MG63 (cell line): ENCODE measurements at regions not wholly inside any gene's neighbourhood (a gene's known extent, or its start where the extent isn't known, plus 50 kb on each side); places are given as distances from the start of the nearest gene placed in this dataset.

Source experiments
- DNase-seq: peaks from one replicate; pipeline ENCODE4 v3.0.0-alpha.2; 2020
- H3K27me3 ChIP-seq: fragments of 250-450 bp; sonication (Bioruptor Pico); 2 replicates; pipeline ENCODE4 v1.5.1; 2020; ENCODE audit warnings: mild to moderate bottlenecking, moderate library complexity
- H3K36me3 ChIP-seq: fragments of 250-450 bp; sonication (Bioruptor Pico); 2 replicates; pipeline ENCODE4 v1.5.1; 2020; ENCODE audit warnings: mild to moderate bottlenecking, moderate library complexity
- H3K4me3 ChIP-seq: fragments of 250-450 bp; sonication (Bioruptor Pico); 2 replicates; pipeline ENCODE4 v1.5.1; 2020; ENCODE audit warnings: mild to moderate bottlenecking, moderate library complexity
- H3K9me3 ChIP-seq: fragments of 250-450 bp; sonication (Bioruptor Pico); 2 replicates; pipeline ENCODE4 v1.5.1; 2020; ENCODE audit warnings: mild to moderate bottlenecking, moderate library complexity

- no peaks in the 10 kb centered on the region for H3K27me3 ChIP-seq
- H3K9me3 ChIP-seq = no peaks in the 10 kb centered on the region
- no peak overlapping the region for H3K4me3 ChIP-seq
- DNase-seq = peak; percentile 27
- H3K36me3 ChIP-seq = no peaks in the 10 kb centered on the region
Observed at GRCh38 chr7:46229409-46229808, 308.3 kb upstream of the IGFBP3 start.

- Histone ChIP-seq H3K36me3 (no peaks in the 10 kb centered on the region), H3K27me3 (no peaks in the 10 kb centered on the region)
- no peak for DNase-seq
Observed at GRCh38 chr7:46226860-46227259, 305.8 kb upstream of the IGFBP3 start.

GRCh38 chr7:46224363-46224762, 303.3 kb upstream of the IGFBP3 start:
- H3K27me3 ChIP-seq = no peaks in the 10 kb centered on the region
- no peaks in the 10 kb centered on the region for H3K9me3 ChIP-seq
- H3K4me3 ChIP-seq = no peak overlapping the region
- DNase-seq = no peak
- H3K36me3 ChIP-seq = no peaks in the 10 kb centered on the region

More at GRCh38 chr7:46226860-46227259, 305.8 kb upstream of the IGFBP3 start:
- no peak overlapping the region for H3K4me3 ChIP-seq
- H3K9me3 ChIP-seq = no peaks in the 10 kb centered on the region

- Histone ChIP-seq H3K4me3 (no peak overlapping the region), H3K9me3 (no peaks in the 10 kb centered on the region), H3K36me3 (no peaks in the 10 kb centered on the region), H3K27me3 (no peaks in the 10 kb centered on the region)
- peak; percentile 9 for DNase-seq
Observed at GRCh38 chr7:46220066-46220630, 299.1 kb upstream of the IGFBP3 start.

GRCh38 chr7:46218461-46219200, 297.6 kb upstream of the IGFBP3 start:
- Histone ChIP-seq H3K27me3 (no peaks in the 10 kb centered on the region), H3K4me3 (no peak overlapping the region), H3K9me3 (no peaks in the 10 kb centered on the region), H3K36me3 (no peaks in the 10 kb centered on the region)
- DNase-seq = no peak

- Histone ChIP-seq H3K9me3 (no peaks in the 10 kb centered on the region), H3K4me3 (no peak overlapping the region), H3K27me3 (no peaks in the 10 kb centered on the region), H3K36me3 (no peaks in the 10 kb centered on the region)
- no peak for DNase-seq
Observed at GRCh38 chr7:46215987-46216567, 295.0 kb upstream of the IGFBP3 start.

- Histone ChIP-seq H3K36me3 (no peaks in the 10 kb centered on the region), H3K4me3 (no peak overlapping the region), H3K9me3 (no peaks in the 10 kb centered on the region), H3K27me3 (no peaks in the 10 kb centered on the region)
- no peak for DNase-seq
Observed at GRCh38 chr7:46214526-46214925, 293.5 kb upstream of the IGFBP3 start.

- Histone ChIP-seq H3K36me3 (no peaks in the 10 kb centered on the region), H3K9me3 (no peaks in the 10 kb centered on the region), H3K4me3 (no peak overlapping the region), H3K27me3 (no peaks in the 10 kb centered on the region)
- no peak for DNase-seq
Observed at GRCh38 chr7:46213154-46213537, 292.1 kb upstream of the IGFBP3 start.

- H3K27me3 ChIP-seq = no peaks in the 10 kb centered on the region
- H3K36me3 ChIP-seq = no peaks in the 10 kb centered on the region
- DNase-seq = no peak
- H3K9me3 ChIP-seq = no peaks in the 10 kb centered on the region
- H3K4me3 ChIP-seq = no peak overlapping the region
Observed at GRCh38 chr7:46212425-46213153, 291.5 kb upstream of the IGFBP3 start.

- Histone ChIP-seq H3K36me3 (no peaks in the 10 kb centered on the region), H3K4me3 (no peak overlapping the region), H3K9me3 (no peaks in the 10 kb centered on the region), H3K27me3 (no peaks in the 10 kb centered on the region)
- DNase-seq = no peak
Observed at GRCh38 chr7:46210467-46210866, 289.4 kb upstream of the IGFBP3 start.

- no peaks in the 10 kb centered on the region for H3K9me3 ChIP-seq
- DNase-seq = no peak
- H3K27me3 ChIP-seq = no peaks in the 10 kb centered on the region
- H3K4me3 ChIP-seq = no peak overlapping the region
- H3K36me3 ChIP-seq = no peaks in the 10 kb centered on the region
Observed at GRCh38 chr7:46209611-46210388, 288.7 kb upstream of the IGFBP3 start.

- no peaks in the 10 kb centered on the region for H3K27me3 ChIP-seq
- H3K9me3 ChIP-seq = no peaks in the 10 kb centered on the region
- DNase-seq = no peak
- H3K36me3 ChIP-seq = no peaks in the 10 kb centered on the region
- no peak overlapping the region for H3K4me3 ChIP-seq
Observed at GRCh38 chr7:46208635-46209525, 287.8 kb upstream of the IGFBP3 start.

GRCh38 chr7:46207931-46208634, 287.0 kb upstream of the IGFBP3 start:
- H3K27me3 ChIP-seq = no peaks in the 10 kb centered on the region
- H3K36me3 ChIP-seq = no peaks in the 10 kb centered on the region
- no peak overlapping the region for H3K4me3 ChIP-seq
- DNase-seq = no peak
- H3K9me3 ChIP-seq = no peaks in the 10 kb centered on the region

GRCh38 chr7:46206476-46207060, 285.5 kb upstream of the IGFBP3 start:
- H3K36me3 ChIP-seq = no peaks in the 10 kb centered on the region
- H3K9me3 ChIP-seq = no peaks in the 10 kb centered on the region
- DNase-seq = no peak
- H3K27me3 ChIP-seq = no peaks in the 10 kb centered on the region
- no peak overlapping the region for H3K4me3 ChIP-seq

GRCh38 chr7:46205478-46205877, 284.4 kb upstream of the IGFBP3 start:
- Histone ChIP-seq H3K27me3 (no peaks in the 10 kb centered on the region), H3K4me3 (no peak overlapping the region), H3K9me3 (no peaks in the 10 kb centered on the region), H3K36me3 (no peaks in the 10 kb centered on the region)
- no peak for DNase-seq
